ENCODE measurements at regions not wholly inside any gene's neighbourhood (a gene's known extent, or its start where the extent isn't known, plus 50 kb on each side); places are given as distances from the start of the nearest gene placed in this dataset.
A peak's percentile ranks its signal among the peaks of the same experiment; 100 is the strongest.

- H3K4me3 Mint-ChIP-seq: no peak overlapping the region
- H3K27ac Mint-ChIP-seq: no peak overlapping the region
- H3K9me3 Mint-ChIP-seq: peaks cover 0 to 1% (median 0%) of the 10 kb centered on the region in 6 donors
- H3K4me1 Mint-ChIP-seq: peaks cover 0 to 4% of the 10 kb centered on the region in 2 donors
- H3K27me3 Mint-ChIP-seq (ENCODE audit: low read depth in 3 of 3): peaks cover 2 to 4% (median 2%) of the 10 kb centered on the region in 3 donors
- H3K36me3 Mint-ChIP-seq: peaks cover 3 to 17% (median 3%) of the 10 kb centered on the region in 3 donors
- no peak for DNase-seq
These were observed 105.3 kb downstream of the RGS2 start for GRCh38 chr1:192914092-192914491.

GRCh38 chr1:192914696-192915095, 105.9 kb downstream of the RGS2 start:
- Mint-ChIP-seq H3K36me3 (peaks cover 0 to 17% (median 0%) of the 10 kb centered on the region in 3 donors), H3K4me1 (peaks cover 0 to 4% of the 10 kb centered on the region in 2 donors), H3K27ac (no peak overlapping the region), H3K4me3 (no peak overlapping the region), H3K9me3 (peaks cover 0 to 1% (median 0%) of the 10 kb centered on the region in 6 donors), H3K27me3 (ENCODE audit: low read depth in 3 of 3) (peaks cover 0 to 2% (median 2%) of the 10 kb centered on the region in 3 donors)
- no peak for DNase-seq

GRCh38 chr1:192916021-192916420, 107.2 kb downstream of the RGS2 start:
- Mint-ChIP-seq H3K36me3 (peaks cover 0 to 10% (median 0%) of the 10 kb centered on the region in 3 donors), H3K4me1 (no peaks in the 10 kb centered on the region), H3K4me3 (no peak overlapping the region), H3K27me3 (ENCODE audit: low read depth in 3 of 3) (peaks cover 0 to 2% (median 0%) of the 10 kb centered on the region in 3 donors), H3K9me3 (no peaks in the 10 kb centered on the region), H3K27ac (no peak overlapping the region)
- DNase-seq: no peak

- Mint-ChIP-seq H3K4me3 (no peak overlapping the region), H3K9me3 (no peaks in the 10 kb centered on the region), H3K36me3 (no peaks in the 10 kb centered on the region), H3K27ac (no peak overlapping the region), H3K27me3 (ENCODE audit: low read depth in 3 of 3) (peaks cover 0 to 2% (median 0%) of the 10 kb centered on the region in 3 donors), H3K4me1 (no peaks in the 10 kb centered on the region)
- no peak for DNase-seq
These were observed 109.4 kb downstream of the RGS2 start for GRCh38 chr1:192918259-192918658.

- no peaks in the 10 kb centered on the region for H3K36me3 Mint-ChIP-seq
- H3K27me3 Mint-ChIP-seq (ENCODE audit: low read depth in 3 of 3): peaks cover 0 to 3% (median 0%) of the 10 kb centered on the region in 3 donors
- H3K4me3 Mint-ChIP-seq: no peak overlapping the region
- no peaks in the 10 kb centered on the region for H3K4me1 Mint-ChIP-seq
- H3K27ac Mint-ChIP-seq: no peak overlapping the region
- no peak for DNase-seq
- no peaks in the 10 kb centered on the region for H3K9me3 Mint-ChIP-seq
These were observed 111.6 kb downstream of the RGS2 start for GRCh38 chr1:192920412-192920811.

- H3K4me3 Mint-ChIP-seq: no peak overlapping the region
- no peak overlapping the region for H3K27ac Mint-ChIP-seq
- peaks cover 0 to 4% (median 0%) of the 10 kb centered on the region in 3 donors for H3K36me3 Mint-ChIP-seq
- peaks cover 0 to 2% (median 0%) of the 10 kb centered on the region in 3 donors for H3K27me3 Mint-ChIP-seq (ENCODE audit: low read depth in 3 of 3)
- no peaks in the 10 kb centered on the region for H3K4me1 Mint-ChIP-seq
- H3K9me3 Mint-ChIP-seq: no peaks in the 10 kb centered on the region
- DNase-seq: no peak
These were observed 116.8 kb downstream of the RGS2 start for GRCh38 chr1:192925609-192926008.

GRCh38 chr1:192926736-192927135, 117.9 kb downstream of the RGS2 start:
- peaks cover 0 to 4% (median 0%) of the 10 kb centered on the region in 3 donors for H3K36me3 Mint-ChIP-seq
- H3K4me1 Mint-ChIP-seq: no peaks in the 10 kb centered on the region
- H3K27ac Mint-ChIP-seq: no peak overlapping the region
- no peaks in the 10 kb centered on the region for H3K9me3 Mint-ChIP-seq
- no peak for DNase-seq
- peaks cover 0 to 2% (median 1%) of the 10 kb centered on the region in 3 donors for H3K27me3 Mint-ChIP-seq (ENCODE audit: low read depth in 3 of 3)
- H3K4me3 Mint-ChIP-seq: no peak overlapping the region

- no peak overlapping the region for H3K27ac Mint-ChIP-seq
- H3K27me3 Mint-ChIP-seq (ENCODE audit: low read depth in 3 of 3): peaks cover 0 to 2% (median 1%) of the 10 kb centered on the region in 3 donors
- H3K36me3 Mint-ChIP-seq: peaks cover 0 to 4% (median 0%) of the 10 kb centered on the region in 3 donors
- no peak for DNase-seq
- H3K4me1 Mint-ChIP-seq: no peaks in the 10 kb centered on the region
- no peak overlapping the region for H3K4me3 Mint-ChIP-seq
- no peaks in the 10 kb centered on the region for H3K9me3 Mint-ChIP-seq
These were observed 118.7 kb downstream of the RGS2 start for GRCh38 chr1:192927496-192927895.

- Mint-ChIP-seq H3K27ac (no peak overlapping the region), H3K4me1 (no peaks in the 10 kb centered on the region), H3K9me3 (no peaks in the 10 kb centered on the region), H3K4me3 (no peak overlapping the region), H3K36me3 (peaks cover 0 to 4% (median 4%) of the 10 kb centered on the region in 3 donors), H3K27me3 (ENCODE audit: low read depth in 3 of 3) (peaks cover 0 to 1% (median 0%) of the 10 kb centered on the region in 3 donors)
- no peak for DNase-seq
These were observed 120.8 kb downstream of the RGS2 start for GRCh38 chr1:192929597-192929996.

GRCh38 chr1:192933744-192934143, 124.9 kb downstream of the RGS2 start:
- Mint-ChIP-seq H3K36me3 (peaks cover 0 to 8% (median 0%) of the 10 kb centered on the region in 3 donors), H3K4me1 (peaks cover 17 to 21% of the 10 kb centered on the region in 2 donors), H3K9me3 (no peaks in the 10 kb centered on the region), H3K4me3 (no peak overlapping the region), H3K27ac (no peak overlapping the region), H3K27me3 (ENCODE audit: low read depth in 3 of 3) (peaks cover 0 to 1% (median 0%) of the 10 kb centered on the region in 3 donors)
- DNase-seq: no peak

- Mint-ChIP-seq H3K4me3 (peak overlapping the region in 2 of 5 donors; percentile 5 to 48), H3K27ac (peak overlapping the region; percentile 50 to 91 (median 72)), H3K9me3 (no peaks in the 10 kb centered on the region), H3K4me1 (peaks cover 17 to 21% of the 10 kb centered on the region in 2 donors), H3K36me3 (peaks cover 0 to 8% (median 0%) of the 10 kb centered on the region in 3 donors), H3K27me3 (ENCODE audit: low read depth in 3 of 3) (peaks cover 0 to 1% (median 0%) of the 10 kb centered on the region in 3 donors)
- DNase-seq: peak; percentile 33 to 54 (median 33)
These were observed 122.7 kb downstream of the UCHL5 start for GRCh38 chr1:192936313-192937018.

- peaks cover 0 to 8% (median 0%) of the 10 kb centered on the region in 3 donors for H3K36me3 Mint-ChIP-seq
- H3K27ac Mint-ChIP-seq: peak overlapping the region; percentile 50 to 91 (median 66)
- H3K27me3 Mint-ChIP-seq (ENCODE audit: low read depth in 3 of 3): no peaks in the 10 kb centered on the region
- H3K4me1 Mint-ChIP-seq: peaks cover 17 to 21% of the 10 kb centered on the region in 2 donors
- DNase-seq: peak in 1 of 3 donors; percentile 7
- H3K4me3 Mint-ChIP-seq: no peak overlapping the region
- H3K9me3 Mint-ChIP-seq: no peaks in the 10 kb centered on the region
These were observed 122.0 kb downstream of the UCHL5 start for GRCh38 chr1:192937128-192937527.

- no peak for DNase-seq
- no peaks in the 10 kb centered on the region for H3K27me3 Mint-ChIP-seq (ENCODE audit: low read depth in 3 of 3)
- peaks cover 17 to 21% of the 10 kb centered on the region in 2 donors for H3K4me1 Mint-ChIP-seq
- H3K36me3 Mint-ChIP-seq: peaks cover 0 to 4% (median 0%) of the 10 kb centered on the region in 3 donors
- H3K4me3 Mint-ChIP-seq: no peak overlapping the region
- peak overlapping the region in 1 of 6 donors; percentile 53 for H3K27ac Mint-ChIP-seq
- H3K9me3 Mint-ChIP-seq: no peaks in the 10 kb centered on the region
These were observed 119.7 kb downstream of the UCHL5 start for GRCh38 chr1:192939440-192939839.

GRCh38 chr1:192940658-192941057, 118.5 kb downstream of the UCHL5 start:
- Mint-ChIP-seq H3K27ac (no peak overlapping the region), H3K36me3 (no peaks in the 10 kb centered on the region), H3K9me3 (no peaks in the 10 kb centered on the region), H3K27me3 (ENCODE audit: low read depth in 3 of 3) (no peaks in the 10 kb centered on the region), H3K4me1 (peaks cover 17 to 25% of the 10 kb centered on the region in 2 donors), H3K4me3 (no peak overlapping the region)
- DNase-seq: no peak

Data from immature natural killer cell (primary cell).